T-cell (primary cell): ENCODE measurements at regions not wholly inside any gene's neighbourhood (a gene's known extent, or its start where the extent isn't known, plus 50 kb on each side); places are given as distances from the start of the nearest gene placed in this dataset.

ENCODE experiments used
- ATAC-seq, 4 experiments: fragments of 200-7000 bp in 3 of 4; fragments of 150-1000 bp in 1 of 4; cut with Tn5 transposase; replicated peaks in 1 of 4; 1 replicate in 3 of 4; 2 replicates in 1 of 4; pipeline ENCODE4 v1.10.0; 2021; ENCODE audit warnings: moderate library complexity in 3 of 4, mild to moderate bottlenecking in 2 of 4, moderate number of reproducible peaks in 1 of 4
- CTCF ChIA-PET, 2 donors: fragments of 300-600 bp; sonication (Branson Sonifier 250); formaldehyde crosslinking; loops; one replicate each; lab custom pipeline; 2022; ENCODE audit warnings: antibody characterized with exemption in 2 of 2; lab: Charles Lee
- POLR2A ChIA-PET, 2 donors: fragments of 300-600 bp; sonication (Branson Sonifier 250); formaldehyde crosslinking; loops; one replicate each; lab custom pipeline; 2022; ENCODE audit warnings: antibody characterized with exemption in 2 of 2; lab: Charles Lee
- DNase-seq, 35 experiments: peaks; one replicate each; pipeline versions ENCODE4 v3.0.0 to v3.0.0-alpha.2; 2013 to 2023
- H3K27ac ChIP-seq: one replicate; pipeline ENCODE4 v1.5.1; 2013; ENCODE audit warnings: low read length
- H3K27me3 ChIP-seq, 2 experiments: replicated peaks in 1 of 2; 1 replicate in 1 of 2; 2 replicates in 1 of 2; pipeline versions ENCODE4 v1.6.1 to v1.7.0; 2013; ENCODE audit warnings: low read length in 1 of 2, mixed read lengths in 1 of 2; ENCODE audit not compliant: control insufficient read depth in 2 of 2, insufficient read depth in 2 of 2; ENCODE audit errors: extremely low read depth in 1 of 2
- H3K36me3 ChIP-seq, 2 donors: 1 replicate in 1 of 2; 2 replicates in 1 of 2; pipeline versions ENCODE4 v1.6.1 to v1.7.0; 2013; ENCODE audit warnings: low read length in 1 of 2; ENCODE audit not compliant: control insufficient read depth in 2 of 2, insufficient read depth in 1 of 2; ENCODE audit errors: extremely low read depth in 1 of 2
- H3K4me1 ChIP-seq, 2 experiments: 1 replicate in 1 of 2; 2 replicates in 1 of 2; pipeline versions ENCODE4 v1.6.1 to v1.7.0; 2013; ENCODE audit warnings: low read length in 2 of 2, mixed read lengths in 1 of 2; ENCODE audit not compliant: insufficient read depth in 2 of 2, control insufficient read depth in 1 of 2; ENCODE audit errors: extremely low read depth in 1 of 2
- H3K4me3 ChIP-seq, 2 donors: 1 replicate in 1 of 2; 2 replicates in 1 of 2; pipeline versions ENCODE4 v1.5.1 to v1.7.0; 2013; ENCODE audit warnings: mild to moderate bottlenecking in 2 of 2, low read length in 1 of 2, moderate library complexity in 1 of 2; ENCODE audit not compliant: control insufficient read depth in 1 of 2; ENCODE audit errors: extremely low read depth in 1 of 2
- H3K9me3 ChIP-seq: 2 replicates; pipeline ENCODE4 v1.7.0; 2013
- H3K27ac Mint-ChIP-seq, 2 donors: one replicate each; pipeline ENCODE4 v1.8.0; 2020 to 2021; ENCODE audit warnings: mild to moderate bottlenecking in 2 of 2, mixed read lengths in 2 of 2
- H3K27me3 Mint-ChIP-seq, 2 donors: one replicate each; pipeline ENCODE4 v1.8.0; 2021 to 2022; ENCODE audit warnings: mixed read lengths in 2 of 2
- H3K36me3 Mint-ChIP-seq: one replicate; pipeline ENCODE4 v1.8.0; 2021; ENCODE audit warnings: mixed read lengths
- H3K4me1 Mint-ChIP-seq, 3 donors: one replicate each; pipeline ENCODE4 v1.8.0; 2020 to 2022; ENCODE audit warnings: mixed read lengths in 3 of 3, mild to moderate bottlenecking in 1 of 3
- H3K4me3 Mint-ChIP-seq, 3 donors: one replicate each; pipeline ENCODE4 v1.8.0; 2020 to 2022; ENCODE audit warnings: mild to moderate bottlenecking in 3 of 3, mixed read lengths in 3 of 3, moderate library complexity in 3 of 3
- H3K9me3 Mint-ChIP-seq, 3 donors: one replicate each; pipeline ENCODE4 v1.8.0; 2020 to 2022; ENCODE audit warnings: mixed read lengths in 3 of 3
- WGBS: methylation state at CpG from one replicate; pipeline ENCODE4 v1.1.5; 2013; ENCODE audit warnings: missing lambda C conversion rate; ENCODE audit not compliant: insufficient coverage; 5-methylcytosine and 5-hydroxymethylcytosine counted together

DNA sequence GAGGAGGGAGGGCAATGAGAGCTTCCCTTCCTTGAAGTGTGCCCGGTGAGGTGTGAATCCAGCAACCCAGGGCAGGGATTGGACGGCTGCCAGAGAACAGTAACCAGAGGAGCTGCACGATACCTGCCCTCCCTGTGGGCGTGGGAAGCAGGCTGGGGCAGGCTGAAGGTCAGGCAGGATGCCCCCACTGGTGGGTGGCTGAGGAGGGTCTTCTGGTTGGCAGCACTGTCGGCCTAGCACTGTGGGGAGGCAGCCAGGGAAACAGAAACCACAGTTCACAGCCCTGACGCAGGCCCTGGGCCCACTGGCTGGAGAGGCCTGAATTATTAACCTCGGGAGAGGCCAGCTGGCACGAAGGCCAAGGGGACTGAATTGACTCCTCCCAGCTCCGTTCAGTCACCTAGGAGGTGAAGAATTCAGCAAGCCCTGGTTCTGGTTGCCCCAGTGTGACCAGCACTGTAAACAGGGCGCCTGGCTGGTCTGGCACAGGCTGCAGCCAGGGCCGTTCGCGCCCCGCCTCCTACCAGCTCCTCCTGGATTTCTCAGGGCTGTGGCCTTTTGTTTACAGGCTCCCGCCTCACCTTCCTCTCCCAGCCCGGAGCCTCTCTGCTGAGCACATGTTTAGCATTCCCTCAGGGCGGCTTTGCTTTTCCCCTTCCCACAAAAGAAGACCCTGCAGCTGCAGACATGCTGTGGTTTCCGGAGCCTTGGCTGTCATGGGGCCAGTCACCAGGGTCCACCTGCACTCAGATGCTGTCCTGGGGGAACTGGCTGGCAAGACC is 97.8 kb downstream of the B3GNT2 start:
- no peaks in the 10 kb centered on the region for H3K27me3 Mint-ChIP-seq
- no peak overlapping the region for H3K4me3 Mint-ChIP-seq
- Histone ChIP-seq H3K9me3 (no peaks in the 10 kb centered on the region), H3K27me3 (peaks cover 0 to 19% of the 10 kb centered on the region in 2 experiments), H3K4me1 (peaks cover 0 to 6% of the 10 kb centered on the region in 2 experiments), H3K27ac (no peak overlapping the region), H3K4me3 (no peak overlapping the region), H3K36me3 (no peaks in the 10 kb centered on the region)
- ChIA-PET POLR2A (interaction anchor here in 1 of 2 donors (0.7 kb wide), 1 partner anchor 133 kb away, joined by 3 read pairs; no protein-coding TSS in a partner anchor), CTCF (no interaction called here)
- no peaks in the 10 kb centered on the region for H3K9me3 Mint-ChIP-seq
- no peak overlapping the region for H3K27ac Mint-ChIP-seq
- ATAC-seq (no peak), DNase-seq (no peak)
- H3K36me3 Mint-ChIP-seq: no peaks in the 10 kb centered on the region
- WGBS: 74% methylated on average over 17 of the region's 18 CpGs
- no peaks in the 10 kb centered on the region for H3K4me1 Mint-ChIP-seq

DNA sequence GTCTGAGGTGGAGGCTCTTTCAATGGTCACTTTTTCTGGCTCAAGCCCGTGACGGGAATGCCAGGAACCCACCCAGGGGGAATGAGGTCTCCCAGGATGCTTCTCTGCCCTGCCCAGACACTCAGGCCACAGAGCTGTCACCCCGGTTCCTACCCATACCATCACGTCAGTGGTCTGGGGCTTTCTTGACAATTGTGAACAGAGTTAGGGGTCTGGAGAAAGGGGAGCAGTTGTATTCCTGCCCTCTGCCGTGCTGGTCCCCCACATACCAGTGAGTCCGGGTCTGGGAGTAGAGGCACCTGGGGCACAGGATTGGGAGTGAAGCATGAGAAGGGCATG is 97.2 kb downstream of the B3GNT2 start:
- Mint-ChIP-seq H3K4me3 (no peak overlapping the region), H3K9me3 (no peaks in the 10 kb centered on the region), H3K36me3 (no peaks in the 10 kb centered on the region), H3K4me1 (peaks cover 4% of the 10 kb centered on the region in 3 donors), H3K27me3 (no peaks in the 10 kb centered on the region), H3K27ac (no peak overlapping the region)
- Histone ChIP-seq H3K36me3 (no peaks in the 10 kb centered on the region), H3K27ac (no peak overlapping the region), H3K9me3 (no peaks in the 10 kb centered on the region), H3K4me1 (peaks cover 0 to 10% of the 10 kb centered on the region in 2 experiments), H3K4me3 (no peak overlapping the region), H3K27me3 (peaks cover 0 to 19% of the 10 kb centered on the region in 2 experiments)
- CTCF ChIA-PET: no interaction called here
- WGBS: 76% methylated on average over 2 of the region's 6 CpGs
- no peak for DNase-seq
- ATAC-seq: no peak
- POLR2A ChIA-PET: no interaction called here

DNA sequence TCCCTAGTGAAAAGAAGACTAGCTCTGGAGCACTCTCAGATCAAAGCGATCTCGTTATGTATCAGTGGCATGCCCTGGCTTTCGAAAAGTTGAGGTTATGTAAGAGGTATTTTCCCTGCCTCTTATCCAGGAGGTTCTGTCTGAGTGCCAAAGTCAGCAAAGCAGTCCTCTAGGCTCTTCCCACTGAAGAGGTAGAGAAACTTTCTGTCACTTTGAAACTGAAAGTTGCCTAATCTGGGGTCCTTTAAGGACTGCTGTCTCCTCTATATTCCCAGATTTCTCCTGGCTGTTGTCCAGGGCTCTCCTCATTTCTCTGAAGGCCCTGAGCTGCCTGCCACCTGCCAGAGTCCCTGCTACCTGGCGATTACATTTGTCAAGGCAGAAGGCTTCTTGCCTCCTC is 96.3 kb downstream of the B3GNT2 start:
- Histone ChIP-seq H3K9me3 (no peaks in the 10 kb centered on the region), H3K36me3 (no peaks in the 10 kb centered on the region), H3K27ac (no peak overlapping the region), H3K4me1 (peaks cover 0 to 18% of the 10 kb centered on the region in 2 experiments), H3K27me3 (peaks cover 0 to 19% of the 10 kb centered on the region in 2 experiments), H3K4me3 (no peak overlapping the region)
- DNase-seq (no peak), ATAC-seq (no peak)
- H3K4me1 Mint-ChIP-seq: peaks cover 10 to 13% (median 10%) of the 10 kb centered on the region in 3 donors
- CTCF ChIA-PET: no interaction called here
- no peak overlapping the region for H3K4me3 Mint-ChIP-seq
- H3K27ac Mint-ChIP-seq: no peak overlapping the region
- WGBS: 64% methylated on average over 4 of the region's 4 CpGs
- POLR2A ChIA-PET: no interaction called here
- H3K27me3 Mint-ChIP-seq: no peaks in the 10 kb centered on the region
- no peaks in the 10 kb centered on the region for H3K9me3 Mint-ChIP-seq
- H3K36me3 Mint-ChIP-seq: no peaks in the 10 kb centered on the region

DNA sequence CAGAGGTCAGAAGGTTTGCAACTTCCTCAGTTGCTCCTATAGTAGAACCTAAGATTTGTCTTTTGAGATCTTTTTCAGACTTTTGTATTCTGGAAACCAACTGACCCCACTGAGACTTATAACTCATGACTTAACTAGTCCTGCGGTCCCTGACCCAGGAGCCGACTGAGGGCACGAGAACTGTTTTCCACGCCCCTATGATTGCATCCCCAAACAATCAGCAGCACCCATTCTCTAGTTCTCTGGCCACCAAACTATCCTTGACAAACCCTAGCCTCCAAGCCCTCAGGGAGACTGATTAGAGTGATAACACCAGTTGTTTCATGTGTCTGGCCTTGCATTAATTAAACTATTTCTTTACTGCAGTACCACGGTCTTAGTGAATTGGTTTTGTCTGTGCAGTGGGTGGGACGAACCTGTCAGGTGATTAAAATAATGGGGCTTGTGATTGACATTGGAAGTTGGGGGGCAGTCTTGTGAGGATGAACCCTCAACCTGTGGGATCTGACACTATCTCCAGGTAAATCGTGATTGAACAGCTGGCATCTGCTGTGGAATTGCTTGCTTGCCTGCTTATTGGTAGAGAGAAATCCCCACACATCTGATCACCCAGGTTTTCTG is 95.7 kb downstream of the B3GNT2 start:
- H3K4me3 ChIP-seq: no peak overlapping the region
- Mint-ChIP-seq H3K27ac (no peak overlapping the region), H3K36me3 (no peaks in the 10 kb centered on the region), H3K9me3 (no peaks in the 10 kb centered on the region), H3K27me3 (no peaks in the 10 kb centered on the region), H3K4me1 (peaks cover 10 to 13% (median 10%) of the 10 kb centered on the region in 3 donors), H3K4me3 (no peak overlapping the region)
- ATAC-seq (no peak), DNase-seq (no peak)
- H3K27ac ChIP-seq: no peak overlapping the region
- H3K9me3 ChIP-seq: no peaks in the 10 kb centered on the region
- ChIA-PET CTCF (no interaction called here), POLR2A (no interaction called here)
- no peaks in the 10 kb centered on the region for H3K36me3 ChIP-seq
- H3K27me3 ChIP-seq: peaks cover 0 to 19% of the 10 kb centered on the region in 2 experiments
- H3K4me1 ChIP-seq: peaks cover 0 to 18% of the 10 kb centered on the region in 2 experiments
- whole genome bisulfite sequencing: 100% methylated on average over 4 of the region's 7 CpGs

DNA sequence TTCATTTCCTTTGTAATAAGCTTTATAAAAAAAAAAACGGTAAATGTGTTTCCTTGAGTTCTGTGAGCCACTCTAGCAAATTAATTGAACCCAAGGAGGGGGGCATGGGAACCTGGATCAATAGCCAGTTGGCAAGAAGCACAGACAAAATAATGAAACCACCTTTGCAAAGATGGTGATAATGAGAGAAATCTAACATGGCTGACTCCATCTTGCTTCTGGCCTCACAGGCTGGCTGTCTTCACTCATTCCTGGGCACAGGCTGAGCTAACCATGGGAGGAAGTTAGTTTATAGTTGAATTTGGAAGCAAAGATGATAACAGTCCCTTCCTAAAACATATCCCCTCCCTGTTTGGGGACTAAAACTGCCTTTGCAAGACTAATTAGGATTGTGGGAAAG is 95.1 kb downstream of the B3GNT2 start:
- H3K4me3 Mint-ChIP-seq: no peak overlapping the region
- ChIA-PET CTCF (interaction anchor here in 1 of 2 donors (0.7 kb wide), 1 partner anchor 1513 kb away, joined by 5 read pairs; no protein-coding TSS in a partner anchor), POLR2A (interaction anchor here in 1 of 2 donors (0.5 kb wide), 1 partner anchor 213 kb away, joined by 3 read pairs; no protein-coding TSS in a partner anchor)
- H3K27ac Mint-ChIP-seq: no peak overlapping the region
- peaks cover 0 to 13% of the 10 kb centered on the region in 2 experiments for H3K27me3 ChIP-seq
- no peaks in the 10 kb centered on the region for H3K9me3 ChIP-seq
- no peaks in the 10 kb centered on the region for H3K9me3 Mint-ChIP-seq
- H3K4me1 ChIP-seq: peaks cover 0 to 18% of the 10 kb centered on the region in 2 experiments
- no peaks in the 10 kb centered on the region for H3K27me3 Mint-ChIP-seq
- no peak overlapping the region for H3K27ac ChIP-seq
- WGBS: no CpG with 5 or more reads among the region's 1 CpG
- H3K4me1 Mint-ChIP-seq: peaks cover 10 to 13% (median 10%) of the 10 kb centered on the region in 3 donors
- no peak for ATAC-seq
- H3K4me3 ChIP-seq: no peak overlapping the region
- H3K36me3 ChIP-seq: no peaks in the 10 kb centered on the region
- no peaks in the 10 kb centered on the region for H3K36me3 Mint-ChIP-seq
- no peak for DNase-seq
